ENCODE measurements at regions not wholly inside any gene's neighbourhood (a gene's known extent, or its start where the extent isn't known, plus 50 kb on each side); places are given as distances from the start of the nearest gene placed in this dataset.

DNA sequence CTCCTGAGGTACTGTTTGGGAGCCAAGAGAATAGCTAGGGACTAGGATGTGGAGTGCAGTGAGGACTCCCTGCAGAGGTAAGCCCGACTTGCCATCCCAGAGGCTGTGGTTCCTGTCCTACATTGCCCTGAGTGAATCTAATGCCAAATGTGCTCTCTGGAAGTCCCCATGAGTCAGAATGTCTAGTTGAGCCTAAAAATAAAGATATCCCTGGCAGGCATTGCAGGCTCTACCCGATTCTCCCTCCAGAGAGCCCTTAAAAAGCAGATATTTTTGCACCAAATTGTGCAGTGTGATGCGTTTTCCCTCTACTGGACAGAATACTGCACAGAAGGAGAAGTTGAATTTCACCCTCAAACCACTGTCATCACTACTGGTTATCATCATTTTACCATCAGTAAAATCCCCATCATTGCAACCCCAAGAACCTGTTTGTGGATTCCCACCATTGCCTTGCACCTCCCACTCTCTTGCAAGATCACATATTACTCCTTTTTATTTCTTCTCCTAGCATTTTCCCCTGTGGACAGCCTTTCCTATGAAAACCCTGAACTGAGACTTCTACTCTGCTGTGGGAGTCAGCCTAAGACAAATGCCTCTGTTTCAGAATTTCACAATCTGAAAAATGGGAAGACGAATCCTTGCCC lies 98.0 kb downstream of the MARCHF4 start:
- TF ChIP-seq CTCF (IDR thresholded peaks at IDR 0.05) (no peak), FOXP1 (CRISPR knock-in tag; IDR thresholded peaks at IDR 0.05; ENCODE audit: borderline replicate concordance) (no peak), CBFB (CRISPR knock-in tag; IDR thresholded peaks at IDR 0.05; ENCODE audit: low read depth) (no peak), TP53 (CRISPR knock-in tag; IDR thresholded peaks at IDR 0.05) (no peak), OVOL2 (CRISPR knock-in tag; IDR thresholded peaks at IDR 0.05; ENCODE audit: borderline replicate concordance) (no peak), KAT7 (CRISPR knock-in tag; IDR thresholded peaks at IDR 0.05; ENCODE audit: borderline replicate concordance) (no peak), NR2C2 (CRISPR knock-in tag; IDR thresholded peaks at IDR 0.05) (no peak), ZNF423 (CRISPR knock-in tag; IDR thresholded peaks at IDR 0.05) (no peak), TEAD1 (CRISPR knock-in tag; IDR thresholded peaks at IDR 0.05) (no peak)
- TF ChIP-seq, protein P1, sequence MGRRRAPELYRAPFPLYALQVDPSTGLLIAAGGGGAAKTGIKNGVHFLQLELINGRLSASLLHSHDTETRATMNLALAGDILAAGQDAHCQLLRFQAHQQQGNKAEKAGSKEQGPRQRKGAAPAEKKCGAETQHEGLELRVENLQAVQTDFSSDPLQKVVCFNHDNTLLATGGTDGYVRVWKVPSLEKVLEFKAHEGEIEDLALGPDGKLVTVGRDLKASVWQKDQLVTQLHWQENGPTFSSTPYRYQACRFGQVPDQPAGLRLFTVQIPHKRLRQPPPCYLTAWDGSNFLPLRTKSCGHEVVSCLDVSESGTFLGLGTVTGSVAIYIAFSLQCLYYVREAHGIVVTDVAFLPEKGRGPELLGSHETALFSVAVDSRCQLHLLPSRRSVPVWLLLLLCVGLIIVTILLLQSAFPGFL (CRISPR knock-in tag; IDR thresholded peaks at IDR 0.05; ENCODE audit: borderline replicate concordance) = no peak
- TF ChIP-seq, protein P2, sequence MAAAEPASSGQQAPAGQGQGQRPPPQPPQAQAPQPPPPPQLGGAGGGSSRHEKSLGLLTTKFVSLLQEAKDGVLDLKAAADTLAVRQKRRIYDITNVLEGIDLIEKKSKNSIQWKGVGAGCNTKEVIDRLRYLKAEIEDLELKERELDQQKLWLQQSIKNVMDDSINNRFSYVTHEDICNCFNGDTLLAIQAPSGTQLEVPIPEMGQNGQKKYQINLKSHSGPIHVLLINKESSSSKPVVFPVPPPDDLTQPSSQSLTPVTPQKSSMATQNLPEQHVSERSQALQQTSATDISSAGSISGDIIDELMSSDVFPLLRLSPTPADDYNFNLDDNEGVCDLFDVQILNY (CRISPR knock-in tag; IDR thresholded peaks at IDR 0.05) = no peak
- TF ChIP-seq, protein P3, sequence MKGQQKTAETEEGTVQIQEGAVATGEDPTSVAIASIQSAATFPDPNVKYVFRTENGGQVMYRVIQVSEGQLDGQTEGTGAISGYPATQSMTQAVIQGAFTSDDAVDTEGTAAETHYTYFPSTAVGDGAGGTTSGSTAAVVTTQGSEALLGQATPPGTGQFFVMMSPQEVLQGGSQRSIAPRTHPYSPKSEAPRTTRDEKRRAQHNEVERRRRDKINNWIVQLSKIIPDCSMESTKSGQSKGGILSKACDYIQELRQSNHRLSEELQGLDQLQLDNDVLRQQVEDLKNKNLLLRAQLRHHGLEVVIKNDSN (CRISPR knock-in tag; IDR thresholded peaks at IDR 0.05) = no peak
